ENCODE measurements at regions not wholly inside any gene's neighbourhood (a gene's known extent, or its start where the extent isn't known, plus 50 kb on each side); places are given as distances from the start of the nearest gene placed in this dataset.

DNA sequence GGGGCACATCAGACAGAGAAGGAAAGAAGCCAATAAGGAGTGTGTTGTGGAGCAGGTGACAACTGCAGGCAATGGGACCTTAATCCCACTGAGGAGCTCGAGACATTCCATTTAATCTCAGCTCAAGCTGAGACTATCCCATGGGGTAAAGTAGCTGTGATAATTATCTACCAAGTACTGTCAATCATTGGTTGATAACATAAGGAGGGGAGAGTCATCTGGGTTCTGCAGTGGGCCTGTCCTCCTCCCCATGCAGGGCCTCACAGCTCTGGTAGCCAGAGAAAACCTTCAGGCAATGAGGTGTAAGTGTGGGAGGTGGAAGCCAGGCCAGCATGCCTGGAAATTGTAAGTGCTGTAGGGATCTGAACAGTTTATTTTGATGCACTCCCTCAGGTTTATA lies 375.0 kb upstream of the ARID1B start:
- no peak for DNase-seq

- no peak for DNase-seq
These were observed 376.7 kb upstream of the ARID1B start for GRCh38 chr6:156400487-156400886.

DNA sequence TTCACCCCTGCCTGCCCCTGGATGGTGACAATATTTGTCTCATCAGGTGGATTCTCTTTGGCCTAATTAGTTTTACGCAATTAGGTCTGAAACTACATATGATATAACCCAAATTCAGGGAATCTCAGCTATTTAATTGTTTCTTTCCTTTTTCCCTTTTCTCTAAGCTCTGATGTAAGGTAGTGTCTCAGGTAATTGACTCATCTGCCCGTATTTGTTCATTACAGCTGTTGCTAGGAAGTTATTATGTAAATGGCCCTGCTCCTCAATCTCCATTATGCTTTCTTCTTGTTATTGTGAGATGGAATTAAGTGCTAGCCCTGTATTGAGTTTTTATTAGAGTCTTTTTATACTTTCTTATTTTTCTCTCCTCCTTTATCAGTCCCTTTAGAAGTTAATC lies 378.2 kb upstream of the ARID1B start:
- DNase-seq: no peak

GRCh38 chr6:156398371-156398770 lies 378.8 kb upstream of the ARID1B start:
- no peak for DNase-seq

- DNase-seq: no peak
These were observed 380.3 kb upstream of the ARID1B start for GRCh38 chr6:156396791-156397418.

DNA sequence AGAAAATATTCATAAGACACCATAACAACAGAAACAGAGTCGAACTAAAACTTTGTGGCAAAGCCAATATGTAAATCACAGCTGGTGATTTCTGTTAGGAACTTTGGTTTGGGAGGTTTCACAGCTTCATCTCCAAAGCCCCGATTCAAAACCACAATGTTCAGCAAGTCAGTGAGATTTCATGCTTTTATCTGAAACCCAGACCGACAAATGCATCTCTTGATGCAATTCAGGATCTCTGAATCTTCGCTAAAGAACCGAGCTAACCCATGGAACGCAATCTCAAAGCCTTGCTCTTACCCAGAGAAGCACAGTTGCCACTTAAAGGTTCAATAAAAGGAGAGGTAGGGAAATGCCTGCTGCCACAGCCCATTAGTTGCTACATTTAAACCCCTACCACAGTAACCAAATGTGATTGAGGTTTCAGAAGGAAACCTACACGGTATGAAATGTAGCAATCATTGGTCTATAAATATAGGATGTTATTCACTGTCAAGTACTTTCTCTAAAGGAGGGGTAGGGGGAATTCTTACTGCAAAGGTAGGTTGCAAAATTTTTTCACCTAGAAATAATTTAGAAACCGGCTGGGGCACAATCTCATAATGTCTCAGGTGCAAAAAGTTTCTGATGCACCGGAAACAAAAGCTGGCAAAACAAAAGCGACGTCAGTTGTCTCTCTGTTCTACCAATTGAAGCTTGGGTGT lies 381.0 kb upstream of the ARID1B start:
- DNase-seq: no peak

- DNase-seq: no peak
These were observed 381.9 kb upstream of the ARID1B start for GRCh38 chr6:156395276-156395675.

GRCh38 chr6:156392648-156393047 lies 384.5 kb upstream of the ARID1B start:
- no peak for DNase-seq

GRCh38 chr6:156391977-156392376 lies 385.2 kb upstream of the ARID1B start:
- DNase-seq: no peak

DNA sequence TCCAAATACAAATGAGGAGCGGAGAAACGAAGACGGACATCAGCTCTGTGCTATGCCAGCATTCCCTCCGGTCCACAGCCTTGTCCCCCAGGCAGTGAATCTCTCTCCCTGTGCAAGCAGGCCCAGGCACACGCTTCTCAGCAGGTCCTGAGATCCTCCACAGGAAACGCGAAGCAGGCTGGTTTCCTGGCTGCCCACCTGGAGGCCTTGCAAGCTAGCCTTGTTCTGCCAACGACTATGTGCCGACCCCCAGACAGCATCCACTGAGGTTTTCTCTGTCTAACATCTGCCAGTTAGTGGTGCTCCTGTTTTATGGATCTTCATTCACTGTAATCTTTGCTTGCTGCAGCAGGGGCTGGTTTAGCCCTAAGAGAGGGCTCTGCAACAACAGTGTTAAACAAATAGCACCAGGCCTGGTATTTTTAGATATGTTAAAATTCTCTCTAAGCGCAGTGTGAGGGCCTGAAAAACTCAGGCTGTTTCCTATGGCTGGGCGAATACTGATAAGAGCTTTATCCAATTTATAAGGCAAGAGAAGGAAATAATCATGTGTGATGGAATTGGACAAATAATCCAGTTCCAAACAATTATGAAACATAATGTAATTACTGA lies 386.0 kb upstream of the ARID1B start:
- DNase-seq: no peak

DNA sequence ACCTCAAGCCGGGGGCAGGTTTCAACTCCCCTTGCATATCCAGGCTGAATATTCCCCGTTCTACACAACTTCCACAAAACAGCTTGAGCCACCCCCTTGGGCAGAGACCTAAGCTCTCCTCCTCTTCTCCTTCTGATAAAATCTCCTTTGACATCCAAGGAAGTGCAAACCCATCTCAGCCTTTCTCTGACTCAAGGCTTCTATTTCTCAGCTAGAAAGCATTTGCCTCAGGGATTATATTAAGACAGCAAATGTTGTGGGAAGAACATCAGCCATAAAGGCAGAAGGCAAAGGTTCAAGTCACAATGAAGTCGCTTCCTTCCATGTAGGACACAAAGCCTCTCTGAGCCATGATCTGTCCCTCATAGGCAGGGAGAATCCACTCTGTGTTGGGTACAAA lies 386.6 kb upstream of the ARID1B start:
- DNase-seq: no peak

- no peak for DNase-seq
These were observed 387.9 kb upstream of the ARID1B start for GRCh38 chr6:156389296-156389695.

- DNase-seq: no peak
These were observed 389.7 kb upstream of the ARID1B start for GRCh38 chr6:156387472-156387871.

DNA sequence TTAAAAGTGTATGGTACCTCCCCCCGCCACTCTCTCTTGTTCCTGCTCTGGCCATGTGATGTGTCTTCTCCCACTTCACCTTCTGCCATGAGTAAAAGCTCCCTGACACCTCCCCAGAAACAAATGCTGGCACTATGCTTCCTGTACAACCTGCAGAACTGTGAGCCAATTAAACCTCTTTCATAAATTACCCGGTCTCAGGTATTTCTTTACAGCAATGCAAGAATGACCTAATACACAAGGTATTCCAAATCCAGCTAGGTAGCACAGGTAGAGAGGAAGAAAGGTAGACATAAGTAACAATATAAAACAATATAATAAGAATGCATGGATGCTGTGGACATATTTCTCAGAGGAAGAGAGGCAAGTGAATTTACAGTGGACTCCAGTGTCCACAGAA lies 394.1 kb upstream of the ARID1B start:
- DNase-seq: no peak

DNA sequence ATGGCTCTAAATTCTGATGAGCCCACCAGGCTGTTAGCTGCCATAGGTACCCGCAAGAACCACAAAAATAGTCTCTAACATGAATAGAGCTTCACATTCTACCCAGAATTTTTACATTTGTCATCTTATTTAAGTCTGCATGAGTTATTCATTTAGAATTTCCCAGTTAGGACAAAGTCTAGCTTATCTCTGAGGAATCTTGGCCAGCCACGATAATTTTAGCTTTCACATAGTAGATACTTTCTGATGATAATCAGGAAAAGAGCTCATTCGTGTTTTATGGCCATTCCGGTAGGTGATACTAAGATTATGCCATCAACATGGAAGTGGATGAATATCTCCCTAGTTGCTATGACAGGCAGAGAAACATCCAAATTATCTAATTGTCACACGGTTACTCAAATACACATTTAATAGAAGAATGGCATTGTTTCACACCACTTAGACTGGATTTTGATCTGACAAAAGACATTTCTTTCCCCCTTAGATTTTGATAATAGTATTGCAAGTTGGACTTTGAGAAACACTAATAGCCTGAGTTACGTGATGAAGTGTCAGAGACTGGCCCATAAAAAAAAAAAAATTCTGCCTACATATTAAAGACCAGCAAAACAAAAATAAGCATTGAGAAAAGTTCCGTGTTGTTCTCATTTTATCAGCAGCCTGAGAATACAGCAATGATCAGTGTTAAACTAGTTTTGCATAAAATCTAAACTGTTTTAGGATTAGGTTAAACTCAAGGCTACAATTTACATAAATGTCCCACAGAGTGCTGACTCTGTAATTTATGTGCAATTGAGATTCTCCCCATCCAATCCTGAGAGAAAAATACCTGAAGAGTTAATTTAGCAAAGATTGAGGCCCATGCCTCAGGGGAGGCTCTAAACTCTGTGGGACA lies 397.5 kb upstream of the ARID1B start:
- DNase-seq: no peak

GRCh38 chr6:156378853-156379252 lies 398.3 kb upstream of the ARID1B start:
- DNase-seq: no peak

DNA sequence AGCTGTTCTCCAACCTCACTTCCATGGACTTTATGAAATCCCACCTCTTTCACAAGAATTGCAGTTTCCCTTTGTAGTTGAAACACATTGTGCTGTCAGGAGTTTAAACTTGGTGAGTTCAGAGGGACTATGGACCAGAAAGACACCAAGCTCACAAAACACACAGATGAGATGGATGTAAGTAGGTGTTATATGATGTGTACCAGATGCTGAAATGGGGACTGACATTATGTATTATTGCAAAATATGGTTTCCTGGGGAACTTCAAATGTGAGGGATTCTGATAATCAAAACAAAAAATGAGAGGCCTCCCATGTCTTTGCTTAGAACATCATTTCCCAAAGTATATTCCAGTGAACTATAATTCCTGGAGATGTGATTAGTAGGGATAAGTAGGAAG lies 401.1 kb upstream of the ARID1B start:
- no peak for DNase-seq

DNA sequence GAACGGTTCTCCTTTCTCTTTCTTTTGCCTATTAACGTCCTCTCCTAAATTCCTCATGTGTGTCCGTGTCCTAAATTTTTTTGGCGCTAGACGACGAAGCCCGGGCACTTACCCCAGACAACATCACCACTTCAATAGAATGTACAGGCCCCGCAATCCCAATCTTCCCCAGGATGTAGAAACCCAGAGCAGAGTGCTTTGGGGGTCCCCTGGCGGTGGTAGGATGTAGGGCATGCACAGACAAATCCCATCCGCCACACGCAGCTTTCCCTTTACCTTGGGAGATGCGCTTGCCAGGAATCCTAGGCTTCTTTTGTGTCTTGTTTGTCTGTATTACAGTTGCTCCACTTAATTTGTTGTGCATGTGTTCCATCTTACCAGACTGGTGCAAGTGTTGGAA lies 417.3 kb upstream of the ARID1B start:
- DNase-seq: no peak

DNA sequence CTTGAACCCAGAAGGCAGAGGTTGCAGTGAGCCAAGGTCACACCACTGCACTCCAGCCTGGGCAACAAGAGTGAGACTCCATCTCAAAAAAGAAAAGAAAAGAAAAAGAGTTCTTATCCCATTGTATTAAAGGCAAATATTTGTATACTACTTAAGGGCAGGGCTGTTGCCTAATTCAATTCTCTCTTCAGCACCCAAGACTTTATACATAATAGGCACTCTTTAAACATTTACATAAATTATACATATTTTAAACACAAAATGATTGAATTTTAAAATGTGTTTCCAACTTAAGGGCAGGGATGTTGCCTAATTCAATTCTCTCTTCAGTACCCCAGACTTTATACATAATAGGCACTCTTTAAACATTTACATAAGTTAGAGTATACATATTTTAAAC lies 424.3 kb upstream of the ARID1B start:
- DNase-seq: no peak

- DNase-seq: no peak
These were observed 425.7 kb upstream of the ARID1B start for GRCh38 chr6:156351346-156351966.

DNA sequence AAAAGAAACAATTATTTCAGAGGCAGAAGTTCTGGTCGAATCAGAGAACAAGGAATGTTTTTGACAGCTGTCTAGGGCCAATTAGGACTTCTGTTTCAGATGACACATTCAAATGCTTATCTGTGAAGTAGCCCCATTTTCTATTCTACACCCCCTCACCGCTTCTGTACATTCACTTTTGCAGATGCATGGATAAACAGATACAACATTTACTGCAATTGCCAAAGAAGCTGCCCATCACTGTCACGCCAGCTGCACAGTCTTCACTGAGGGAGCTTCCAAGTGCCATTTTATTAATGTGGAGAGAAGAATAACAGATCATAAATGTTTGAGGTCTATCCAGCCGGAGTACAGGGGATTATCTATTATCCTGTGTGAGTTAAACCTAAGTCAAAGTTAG lies 426.8 kb upstream of the ARID1B start:
- DNase-seq: no peak

GRCh38 chr6:156348849-156349248 lies 428.3 kb upstream of the ARID1B start:
- DNase-seq: no peak

DNA sequence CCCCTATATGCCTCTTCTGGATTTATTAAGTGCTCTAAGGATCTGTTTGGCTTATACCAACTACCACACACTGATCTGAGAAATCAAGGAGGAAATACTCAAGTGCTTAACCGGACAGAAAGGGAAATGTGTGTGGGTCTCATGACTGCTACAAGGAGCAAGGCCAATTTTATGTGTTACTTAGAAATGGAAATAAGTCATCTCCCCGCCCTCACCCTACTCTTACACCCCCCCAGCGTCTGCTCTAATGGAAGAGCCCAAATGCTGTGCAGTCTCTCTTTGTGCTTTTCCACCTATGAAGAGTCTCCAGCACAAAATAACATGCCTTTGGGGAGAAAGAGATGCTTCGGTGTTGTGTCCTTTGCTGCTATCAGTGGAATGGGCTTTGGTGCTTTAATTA lies 428.8 kb upstream of the ARID1B start:
- DNase-seq: no peak

All from OCI-M1 (cell line).